CD4-positive, alpha-beta T cell treated with Interleukin-15 for 4 hours (primary cell): ENCODE measurements at regions not wholly inside any gene's neighbourhood (a gene's known extent, or its start where the extent isn't known, plus 50 kb on each side); places are given as distances from the start of the nearest gene placed in this dataset.

Experiments
- DNase-seq: peaks from one replicate; pipeline ENCODE4 v3.0.0-alpha.2; 2020; ENCODE audit warnings: low spot score

DNA sequence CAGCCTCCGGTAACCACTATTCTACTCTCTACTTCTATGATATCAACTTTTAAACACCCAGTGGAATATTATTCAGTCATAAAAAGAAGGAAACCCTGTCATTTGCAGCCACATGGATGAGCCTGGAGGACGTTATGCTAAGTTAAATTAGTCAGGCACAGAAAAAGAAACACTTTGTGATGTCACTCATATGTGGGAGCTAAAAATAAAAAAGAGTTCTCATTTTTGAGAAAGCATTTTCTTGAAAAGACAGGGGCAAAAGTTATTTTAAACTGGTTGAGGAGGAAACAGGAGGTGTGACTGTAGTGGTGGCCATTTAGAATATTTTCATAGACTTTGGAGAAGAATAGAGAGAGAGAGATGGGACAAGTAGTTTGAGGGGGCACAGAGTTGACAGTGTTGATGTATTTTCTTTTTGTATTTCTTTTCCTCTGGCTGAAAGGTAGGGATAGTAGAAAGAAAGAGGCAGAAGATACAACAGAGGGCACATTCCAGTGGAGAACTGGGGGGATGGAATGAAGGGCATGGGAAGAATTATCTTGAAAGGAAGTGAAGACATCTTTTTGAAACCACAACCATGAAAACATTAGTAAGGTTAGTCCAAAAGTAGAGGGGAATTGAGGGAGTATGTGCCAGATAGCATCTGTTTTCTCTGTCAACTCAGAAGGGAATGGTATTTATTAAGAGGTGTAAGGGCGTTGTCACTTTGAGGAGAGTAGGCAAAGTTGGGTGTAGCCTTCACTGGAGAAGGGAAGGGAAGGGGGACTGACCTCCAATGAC, 181.3 kb upstream of the GMDS start:
- DNase-seq, result no peak

DNA sequence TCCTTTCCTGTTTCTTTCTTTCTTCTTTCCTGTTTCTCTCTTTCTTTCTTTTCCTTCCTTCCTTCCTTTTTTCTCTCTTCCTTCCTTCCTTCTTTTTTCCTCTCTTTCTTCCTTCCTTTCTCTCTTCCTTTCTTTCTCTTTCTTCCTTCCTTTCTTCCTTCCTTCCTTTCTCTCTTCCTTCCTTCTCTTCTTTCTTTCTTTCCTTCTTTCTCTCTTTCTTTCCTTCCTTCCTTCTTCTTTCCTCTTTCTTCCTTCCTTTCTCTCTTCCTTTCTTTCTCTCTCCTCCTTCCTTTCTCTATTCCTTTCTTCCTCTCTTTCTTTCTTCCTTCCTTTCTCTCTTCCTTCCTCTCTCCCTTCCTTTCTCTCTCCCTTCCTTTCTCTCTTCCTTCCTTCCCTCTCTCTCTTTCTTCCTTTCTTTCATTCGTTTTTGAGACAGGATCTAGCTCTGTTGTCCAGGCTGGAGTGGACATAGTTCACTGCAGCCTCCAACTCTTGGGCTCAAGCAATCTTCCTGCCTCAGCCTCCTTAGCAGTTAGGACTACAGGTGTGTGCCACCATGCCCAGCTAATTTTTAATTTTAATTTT, 170.8 kb upstream of the GMDS start:
- no peak for DNase-seq

DNA sequence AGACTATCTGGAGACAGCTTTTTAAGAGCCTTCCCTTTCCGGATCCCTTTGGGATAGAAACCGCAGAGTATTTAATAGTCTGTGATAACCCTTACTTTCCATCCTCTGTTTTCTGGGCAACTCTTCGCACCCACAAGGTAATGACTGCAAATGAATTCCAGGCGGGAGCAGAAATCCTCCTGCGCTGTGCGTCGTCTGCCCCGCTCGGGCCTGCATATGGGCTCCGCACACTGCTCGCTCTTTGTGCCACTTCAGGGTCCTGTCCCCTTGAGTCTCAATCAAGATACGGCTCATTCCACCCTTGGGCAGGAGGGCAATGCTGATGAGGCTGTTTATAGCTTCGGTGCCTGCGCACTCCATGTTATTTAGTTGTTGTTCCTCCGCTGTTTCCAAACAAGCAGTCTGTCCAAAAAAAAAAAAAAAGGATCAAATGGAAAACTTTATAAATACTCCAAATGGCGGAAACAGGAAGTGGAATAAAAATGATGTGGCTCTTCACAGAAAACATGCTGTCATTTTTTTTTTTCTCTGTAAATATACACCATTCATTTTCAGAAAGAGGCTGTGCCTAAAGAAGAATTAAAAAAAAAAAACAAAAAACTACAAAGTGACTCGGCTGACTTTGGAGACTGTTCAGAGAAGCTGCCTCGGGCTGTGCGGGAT, 169.6 kb upstream of the GMDS start:
- no peak for DNase-seq

DNA sequence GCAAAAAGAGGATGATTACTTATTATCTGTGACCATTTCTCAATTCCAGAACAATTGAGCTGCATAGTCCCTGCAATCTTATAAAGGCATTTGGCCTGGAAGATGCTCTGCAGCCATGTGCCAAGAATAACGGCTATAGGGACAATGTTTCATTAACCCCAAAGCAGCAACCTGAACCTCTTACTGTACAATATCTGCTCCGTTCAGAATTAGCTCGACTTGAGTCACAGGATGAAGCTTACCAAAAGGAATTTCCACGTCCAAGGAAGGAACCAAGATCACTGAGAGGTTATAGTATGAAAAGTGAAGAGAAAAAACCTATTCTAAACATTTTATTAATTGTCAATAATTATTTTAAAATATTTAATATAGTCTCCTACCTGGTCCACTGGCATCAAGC, 167.3 kb upstream of the GMDS start:
- no peak for DNase-seq

DNA sequence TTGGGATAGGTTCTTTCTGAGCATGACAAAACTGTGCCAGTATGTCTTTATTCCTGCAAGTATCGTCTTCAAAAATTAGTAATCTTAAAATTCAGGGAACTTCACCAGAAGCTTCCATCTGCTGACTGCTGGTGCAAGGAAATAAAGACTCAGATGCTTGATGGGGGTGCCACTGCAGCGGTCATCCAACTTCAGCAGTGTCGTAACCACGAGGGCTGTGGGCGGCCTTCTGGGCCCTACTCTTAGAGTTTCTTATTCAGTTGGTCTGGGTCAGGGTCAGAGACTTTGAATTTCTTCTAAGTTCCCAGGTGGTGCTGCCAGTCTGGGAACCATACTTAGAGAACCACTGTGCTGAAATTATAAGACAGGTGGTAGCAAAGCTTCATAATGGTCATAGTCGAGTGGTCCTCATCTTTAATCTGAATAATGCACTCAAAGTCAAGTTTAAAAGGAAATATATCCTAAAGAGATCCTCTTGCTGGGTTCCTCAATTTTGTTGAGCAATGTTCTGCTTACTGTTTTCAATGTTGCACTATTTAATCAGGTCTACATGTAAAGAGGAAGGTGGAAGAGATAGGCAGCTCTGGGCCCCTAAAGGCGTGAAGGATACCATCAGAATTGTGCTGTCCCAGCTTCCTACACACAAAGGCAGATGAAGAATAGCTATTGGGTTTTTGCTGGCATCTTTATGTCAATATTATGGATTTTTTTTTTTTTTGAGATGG, 165.4 kb upstream of the GMDS start:
- no peak for DNase-seq

DNA sequence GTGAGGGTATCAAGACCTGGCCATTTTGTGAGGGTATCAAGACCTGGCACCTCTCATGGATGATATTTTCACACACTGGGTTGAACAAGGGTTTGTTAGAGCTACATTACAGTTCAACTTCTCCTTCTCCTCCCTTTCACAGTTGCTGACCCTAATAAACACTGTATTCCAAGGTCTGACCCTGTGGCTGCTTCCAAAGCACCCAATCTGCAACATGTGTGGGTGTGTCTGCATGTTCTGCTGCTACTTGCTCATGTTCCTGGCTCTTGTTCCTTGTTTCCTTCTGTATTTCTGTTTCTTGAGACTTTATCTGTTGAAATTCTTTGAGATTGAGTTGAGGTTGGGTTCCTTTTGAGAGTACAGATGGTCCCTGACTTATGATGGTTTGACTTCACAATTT, 162.1 kb upstream of the GMDS start:
- DNase-seq, result no peak

DNA sequence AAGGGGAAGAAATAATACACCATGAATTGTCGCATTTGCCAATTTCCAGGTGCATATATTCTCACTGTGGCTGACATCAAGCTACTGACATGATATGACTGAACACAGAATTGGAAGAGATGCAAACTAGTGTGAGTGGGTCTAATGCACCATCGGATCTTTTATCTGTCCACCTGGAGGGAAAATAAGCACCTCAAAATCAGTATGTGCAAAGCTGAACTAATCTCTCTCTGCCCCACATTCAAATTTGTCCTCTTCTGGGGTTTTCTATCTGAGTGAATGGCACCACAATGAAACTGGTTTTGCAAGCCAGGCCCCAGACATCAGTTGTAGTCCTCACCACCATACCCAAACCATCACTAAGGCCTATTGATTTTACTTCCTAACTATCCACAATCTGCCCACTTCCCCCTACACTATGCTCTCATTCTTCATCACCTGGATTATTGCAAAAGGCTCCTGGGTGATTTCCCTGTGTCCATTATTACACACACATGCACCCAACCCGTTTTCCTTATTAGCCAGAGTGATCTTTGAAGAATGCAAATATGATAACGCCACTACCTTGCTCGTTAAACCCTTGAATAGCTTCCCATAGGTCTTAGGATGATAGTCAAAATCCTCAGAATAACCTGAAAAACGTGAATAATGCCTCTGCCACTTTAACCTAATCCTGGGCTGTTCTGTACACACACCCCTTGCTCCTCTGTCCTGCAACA, 159.0 kb upstream of the GMDS start:
- DNase-seq, result no peak

DNA sequence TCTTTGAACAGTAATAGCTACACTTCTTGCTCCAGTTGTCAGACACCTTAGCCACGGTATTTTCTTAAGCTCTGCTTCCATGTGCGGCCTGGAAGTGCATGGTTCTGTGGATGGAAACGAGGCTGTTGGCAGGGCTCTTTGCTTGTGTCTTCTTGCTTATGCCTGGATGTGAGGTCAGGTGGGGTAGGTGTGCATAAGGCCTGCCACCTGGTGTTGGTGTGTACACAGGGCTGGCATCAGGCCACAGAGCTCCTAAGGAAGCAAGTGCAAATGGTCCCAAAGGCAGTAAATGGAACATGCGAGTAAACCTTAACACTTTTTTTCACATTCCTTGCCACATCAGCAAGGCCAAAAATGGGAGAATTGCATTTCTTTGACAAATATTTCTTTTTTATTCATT, 158.1 kb upstream of the GMDS start:
- DNase-seq, result no peak

DNA sequence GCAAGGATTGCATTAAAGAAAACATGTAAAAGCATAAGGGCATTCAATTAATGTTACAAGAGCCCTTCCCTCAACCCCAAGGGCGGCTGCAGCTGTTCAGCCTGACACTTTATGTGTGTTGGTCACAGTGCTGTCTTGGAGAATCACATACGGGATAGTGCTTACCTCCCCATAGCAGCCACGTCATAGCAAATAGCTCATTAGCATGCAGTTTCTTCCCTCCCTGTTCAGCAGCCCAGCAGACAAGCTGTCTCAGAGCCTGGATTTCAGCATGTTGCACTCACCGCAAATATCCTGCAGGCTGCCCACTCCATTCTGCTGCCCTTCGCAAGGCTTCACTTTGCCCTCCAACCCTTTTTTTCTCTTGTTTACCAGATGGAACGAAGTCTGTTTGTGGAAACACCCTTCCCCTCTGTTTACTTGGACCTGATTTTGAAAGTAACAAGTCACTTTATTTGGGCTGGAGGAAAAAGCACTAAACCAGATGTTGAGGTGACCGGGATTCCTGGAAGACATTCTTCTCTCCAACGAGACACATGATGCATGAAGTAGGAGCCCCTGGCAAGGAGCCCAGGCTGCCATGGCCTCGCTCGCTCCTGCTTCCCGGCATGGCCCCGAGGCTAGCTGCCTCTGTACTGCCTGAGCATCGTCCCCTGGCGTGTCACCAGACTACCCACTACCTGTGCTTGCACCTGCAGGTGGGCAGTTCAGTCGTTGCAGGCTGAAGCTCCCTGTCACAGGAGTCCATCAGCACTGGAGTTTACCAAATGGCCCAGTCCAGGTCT, 151.6 kb upstream of the GMDS start:
- DNase-seq, result no peak

DNA sequence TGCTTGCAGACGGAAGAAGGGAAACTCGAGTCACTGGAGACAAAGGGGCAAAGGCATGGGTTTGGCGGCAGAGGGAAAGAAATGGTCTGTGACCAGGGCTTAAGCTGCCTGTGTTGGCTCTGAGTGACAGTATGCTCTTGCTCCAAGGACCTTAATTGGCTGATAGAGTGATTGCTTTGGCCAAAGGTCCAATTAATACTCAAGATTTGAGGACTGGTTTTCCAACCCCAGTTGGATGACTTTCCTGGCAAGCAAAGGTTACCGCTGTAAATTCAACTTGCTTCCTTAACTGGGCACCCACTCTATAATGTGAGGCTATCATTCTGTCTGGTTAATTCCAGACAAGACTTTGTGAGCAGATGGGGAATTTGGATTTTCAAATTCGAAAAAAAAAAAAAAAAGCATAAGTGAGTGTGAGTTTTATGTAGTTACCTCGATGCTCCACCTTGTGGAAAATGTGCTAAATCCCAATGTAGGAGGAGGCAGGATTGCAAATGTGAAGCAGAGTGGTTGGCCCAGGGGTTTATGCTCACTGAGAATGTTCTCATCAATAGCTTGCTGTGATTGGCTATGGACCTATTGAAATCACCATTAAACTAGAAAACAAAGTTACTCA, 150.7 kb upstream of the GMDS start:
- no peak for DNase-seq

DNA sequence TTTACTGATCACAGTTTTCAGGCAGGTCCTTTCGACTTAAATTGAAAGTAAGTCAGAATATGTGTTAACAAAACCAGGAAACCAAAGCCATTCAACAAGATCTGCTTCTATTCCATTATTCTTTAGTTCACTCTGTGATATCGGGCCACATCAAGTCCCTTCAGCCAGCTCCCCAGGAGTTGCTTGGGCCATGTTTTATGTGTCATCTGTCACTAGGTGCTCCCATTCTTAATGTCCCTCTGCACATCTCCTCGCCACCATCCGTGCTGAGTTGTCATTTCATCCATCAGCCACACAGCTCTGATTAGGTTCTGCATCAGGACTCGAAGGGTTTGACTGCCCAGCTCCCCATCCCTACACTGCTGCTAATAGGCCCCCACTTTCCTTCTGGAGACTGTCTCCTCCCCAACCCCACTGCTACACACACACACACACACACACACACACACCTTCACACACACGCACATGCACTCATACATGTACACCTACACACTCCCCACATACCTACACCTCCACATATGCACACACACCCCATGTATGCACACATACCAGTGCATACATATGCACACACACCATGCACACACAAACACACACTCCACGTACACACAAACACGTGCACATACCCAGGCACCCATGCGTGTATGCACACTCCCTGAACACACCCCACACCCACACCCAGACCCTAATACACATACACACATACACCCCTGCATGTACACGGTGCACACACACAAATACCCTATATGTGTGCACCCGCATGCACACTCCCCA, 143.3 kb upstream of the GMDS start:
- no peak for DNase-seq

DNA sequence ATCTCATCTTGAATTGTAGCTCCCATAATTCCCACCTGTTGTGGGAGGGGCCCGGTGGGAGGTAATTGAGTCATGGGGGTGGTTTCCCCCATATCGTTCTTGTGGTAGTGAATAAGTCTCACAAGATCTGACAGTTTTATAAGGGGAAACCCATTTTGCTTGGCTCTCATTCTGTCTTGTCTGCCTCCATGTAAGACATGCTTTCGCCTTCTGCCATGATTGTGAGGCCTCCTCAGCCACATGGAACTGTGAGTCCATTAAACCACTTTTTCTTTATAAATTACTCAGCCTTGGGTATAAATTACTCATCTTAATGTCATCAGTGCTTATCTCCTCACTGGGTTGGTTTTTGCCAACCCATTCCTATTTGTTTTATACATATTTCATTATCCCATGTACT, 142.0 kb upstream of the GMDS start:
- no peak for DNase-seq

DNA sequence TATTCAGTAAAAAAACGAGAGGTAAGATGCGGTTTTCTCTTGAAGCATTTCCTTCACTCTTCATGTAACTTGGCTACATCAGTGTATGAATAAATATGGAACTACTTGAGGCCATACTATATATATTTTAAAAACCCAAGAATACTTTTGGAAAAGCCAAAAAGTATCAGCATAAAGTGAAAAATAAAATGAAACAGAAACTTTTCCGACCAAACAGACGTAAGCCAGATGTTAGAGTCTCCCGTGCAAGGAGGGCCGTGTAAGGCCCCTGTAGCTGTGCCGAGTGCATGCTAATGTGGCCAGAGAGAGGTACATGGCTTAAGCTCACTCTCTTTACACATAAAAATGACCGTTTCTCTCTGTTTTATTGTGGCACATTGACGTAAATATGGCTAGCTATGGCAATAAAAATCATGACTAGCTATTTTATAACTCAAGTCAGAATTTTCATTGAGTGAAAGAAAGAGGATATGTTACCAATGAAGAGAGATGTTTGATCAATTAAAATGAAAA, 140.1 kb upstream of the GMDS start:
- DNase-seq, result no peak

DNA sequence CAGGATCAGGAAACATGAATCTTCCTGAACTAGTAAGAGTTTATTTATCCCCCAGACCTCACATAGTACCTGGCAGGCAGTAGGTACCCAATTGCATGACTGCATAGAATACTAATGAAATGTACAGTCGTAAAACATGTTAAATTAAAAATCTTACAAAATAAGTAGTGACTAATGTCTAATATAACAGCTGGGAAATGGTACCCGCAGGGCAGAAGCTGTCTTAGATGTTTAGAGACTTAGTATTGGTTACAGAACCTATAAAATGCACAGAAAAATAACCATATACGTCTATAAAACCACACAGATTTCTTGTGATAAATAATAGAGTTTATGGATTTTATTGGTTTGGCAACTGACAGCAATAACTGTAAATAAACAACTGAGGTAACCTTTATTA, 139.1 kb upstream of the GMDS start:
- no peak for DNase-seq

DNA sequence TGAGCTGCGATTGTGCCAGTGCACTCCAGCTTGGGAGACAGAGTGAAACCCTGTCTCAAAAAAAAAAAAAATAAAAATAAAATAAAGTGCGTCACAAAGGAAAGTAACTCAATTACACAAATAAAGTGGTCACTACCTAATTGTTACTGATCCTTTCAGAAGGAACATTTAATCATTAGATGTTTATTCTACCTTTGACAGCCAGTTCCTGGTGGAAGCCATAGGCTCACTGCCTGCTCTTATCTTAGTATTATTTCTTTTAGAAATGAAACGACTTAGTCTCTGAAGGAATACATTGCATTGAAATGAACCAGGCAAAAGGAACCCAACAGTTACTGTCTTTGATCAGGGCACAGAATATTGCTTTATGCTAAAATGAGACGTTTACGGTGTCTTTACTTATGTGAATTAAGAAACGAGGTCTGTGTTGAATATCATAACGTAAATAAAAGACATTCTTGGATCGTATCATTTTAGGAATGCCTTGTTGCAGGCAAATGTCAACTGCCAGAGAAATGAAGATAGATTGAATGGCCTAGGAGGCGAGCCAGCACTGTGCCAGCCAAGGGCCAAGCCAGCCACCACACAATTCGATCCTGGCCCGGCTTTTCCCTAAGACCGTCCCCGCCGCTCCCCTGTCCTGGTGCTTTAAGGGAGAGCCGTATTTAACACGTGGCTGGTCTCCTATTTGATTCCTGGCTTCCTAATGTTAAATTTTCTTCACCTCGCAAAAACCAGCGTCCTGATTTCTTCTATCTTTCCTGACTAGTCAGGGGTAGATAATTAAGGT, 136.7 kb upstream of the GMDS start:
- no peak for DNase-seq

DNA sequence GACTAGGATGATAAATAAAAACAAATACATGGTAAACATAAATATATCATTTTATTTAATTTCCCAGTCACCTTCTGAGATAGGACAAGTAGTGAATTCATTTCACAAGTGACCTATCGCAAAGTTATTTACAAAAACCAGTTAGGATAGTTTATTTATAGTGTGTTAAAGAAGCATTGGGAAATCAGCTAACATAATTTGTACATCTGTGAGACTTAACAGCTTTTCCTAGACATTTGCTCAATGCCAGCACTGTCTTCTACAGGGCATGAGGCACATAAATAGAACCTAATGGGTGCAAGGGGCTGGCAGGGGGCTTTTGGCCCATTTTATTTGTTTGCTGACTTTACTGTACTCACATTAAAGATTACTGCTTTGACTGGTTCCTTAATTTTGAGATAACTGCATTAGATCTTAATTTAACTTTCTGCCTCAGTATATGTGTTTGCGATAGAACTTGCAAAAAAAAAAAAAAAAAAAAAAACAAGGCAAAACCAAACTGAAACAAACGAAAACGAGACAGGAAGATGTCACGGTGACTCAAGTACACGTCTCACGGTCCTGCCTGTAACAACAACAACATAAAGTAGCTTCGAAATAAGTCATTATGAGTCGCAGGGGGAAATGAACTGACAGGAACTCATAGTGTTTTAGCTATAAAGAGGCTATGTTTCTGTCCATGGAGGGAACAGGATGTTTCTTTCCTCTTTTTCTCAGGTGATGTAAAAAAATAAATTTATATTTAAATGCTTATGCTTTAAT, 133.7 kb upstream of the GMDS start:
- DNase-seq, result no peak

DNA sequence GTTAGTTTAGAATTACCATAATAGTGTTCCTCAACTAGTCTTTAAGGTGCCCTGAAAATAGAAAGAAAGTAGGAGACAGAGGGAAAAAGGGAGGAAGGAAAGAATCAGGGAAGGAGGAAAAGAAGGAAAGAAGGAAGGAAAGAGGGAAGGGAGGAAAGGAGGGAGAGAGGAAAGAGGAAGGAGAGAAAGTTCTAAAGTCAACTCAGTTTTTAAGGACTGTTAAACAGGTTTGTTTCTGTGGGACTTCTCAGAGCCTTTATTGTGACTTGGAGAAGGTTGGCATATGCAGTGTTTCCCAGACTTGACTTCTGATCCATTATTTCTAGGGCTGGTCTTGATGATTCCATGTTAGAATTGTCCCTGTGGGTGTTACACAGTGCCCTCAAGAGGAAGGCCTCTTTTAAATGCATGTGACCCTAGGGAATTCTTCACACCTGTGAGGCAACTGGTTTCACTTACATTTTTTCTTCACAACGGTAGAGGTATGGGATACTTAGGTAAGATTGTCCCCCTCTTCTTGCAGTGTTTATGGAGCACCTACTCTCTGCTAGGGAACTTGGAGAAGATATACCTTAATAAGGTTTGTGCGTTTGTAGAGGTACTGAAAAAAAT, 132.7 kb upstream of the GMDS start:
- DNase-seq, result no peak
